Activated B cell treated with CpG ODN at 0.5 μM for 24 hours (primary cell): ENCODE measurements at regions not wholly inside any gene's neighbourhood (a gene's known extent, or its start where the extent isn't known, plus 50 kb on each side); places are given as distances from the start of the nearest gene placed in this dataset.

Experiments used
- ATAC-seq: fragments of 200-7000 bp; cut with Tn5 transposase; one replicate; pipeline ENCODE4 v1.10.0; 2021; ENCODE audit warnings: low read depth, mild to moderate bottlenecking, moderate library complexity
- CTCF ChIA-PET: fragments of 350-600 bp; sonication (Branson Sonifier 250); formaldehyde crosslinking; loops from one replicate; lab custom pipeline; 2021; ENCODE audit warnings: antibody characterized with exemption; lab: Charles Lee
- POLR2A ChIA-PET: fragments of 350-600 bp; sonication (Branson Sonifier 250); formaldehyde crosslinking; loops from one replicate; lab custom pipeline; 2021; ENCODE audit warnings: antibody characterized with exemption; lab: Charles Lee
- DNase-seq: peaks from one replicate; pipeline ENCODE4 v3.0.0; 2022
- H3K27ac Mint-ChIP-seq: one replicate; pipeline ENCODE4 v1.8.0; 2020; ENCODE audit warnings: mixed read lengths
- H3K27me3 Mint-ChIP-seq: one replicate; pipeline ENCODE4 v1.8.0; 2021; ENCODE audit warnings: mixed read lengths
- H3K36me3 Mint-ChIP-seq: one replicate; pipeline ENCODE4 v1.8.0; 2021; ENCODE audit warnings: low read depth, mixed read lengths
- H3K4me1 Mint-ChIP-seq: one replicate; pipeline ENCODE4 v1.8.0; 2021; ENCODE audit warnings: mixed read lengths
- H3K4me3 Mint-ChIP-seq: one replicate; pipeline ENCODE4 v1.8.0; 2020; ENCODE audit warnings: mild to moderate bottlenecking, mixed read lengths
- H3K9me3 Mint-ChIP-seq: one replicate; pipeline ENCODE4 v1.8.0; 2020; ENCODE audit warnings: mixed read lengths
- CTCF ChIP-seq: fragments of 200-600 bp; IDR thresholded peaks from one replicate; pipeline ENCODE4 v1.8.0; 2022; ENCODE audit warnings: antibody characterized with exemption, mild to moderate bottlenecking
- intact Hi-C: fragments of 100-400 bp; cut with micrococcal nuclease; formaldehyde crosslinking; loops from one replicate; pipeline ENCODE4 v1.15.1; 2024

- Mint-ChIP-seq H3K27ac (no peak overlapping the region), H3K36me3 (no peaks in the 10 kb centered on the region), H3K9me3 (no peaks in the 10 kb centered on the region), H3K4me1 (no peaks in the 10 kb centered on the region), H3K27me3 (peaks cover 4% of the 10 kb centered on the region), H3K4me3 (no peak overlapping the region)
- ATAC-seq (no peak), DNase-seq (no peak)
- intact Hi-C loops: no loop called here
- POLR2A ChIA-PET: no interaction called here
- TF ChIP-seq CTCF: no peak
- CTCF ChIA-PET: no interaction called here
Measured at GRCh38 chr5:33329891-33330290, 110.9 kb upstream of the TARS1 start.

- H3K27ac Mint-ChIP-seq: no peak overlapping the region
- ATAC-seq (no peak), DNase-seq (no peak)
- H3K36me3 Mint-ChIP-seq: no peaks in the 10 kb centered on the region
- no peaks in the 10 kb centered on the region for H3K9me3 Mint-ChIP-seq
- ChIA-PET POLR2A (no interaction called here), CTCF (no interaction called here)
- intact Hi-C loops: no loop called here
- H3K4me1 Mint-ChIP-seq: no peaks in the 10 kb centered on the region
- H3K4me3 Mint-ChIP-seq: no peak overlapping the region
- TF ChIP-seq CTCF: no peak
- H3K27me3 Mint-ChIP-seq: peaks cover 4% of the 10 kb centered on the region
Measured at GRCh38 chr5:33330426-33330825, 110.3 kb upstream of the TARS1 start.

- Mint-ChIP-seq H3K27ac (no peak overlapping the region), H3K4me1 (no peaks in the 10 kb centered on the region), H3K27me3 (peaks cover 4% of the 10 kb centered on the region), H3K4me3 (no peak overlapping the region), H3K36me3 (no peaks in the 10 kb centered on the region), H3K9me3 (no peaks in the 10 kb centered on the region)
- POLR2A ChIA-PET: no interaction called here
- no peak for DNase-seq
- intact Hi-C loops: no loop called here
- CTCF ChIA-PET: no interaction called here
- ATAC-seq: no peak
- TF ChIP-seq CTCF: no peak
Measured at GRCh38 chr5:33330992-33331391, 109.8 kb upstream of the TARS1 start.

GRCh38 chr5:33332804-33333203 lies 108.0 kb upstream of the TARS1 start:
- ATAC-seq (no peak), DNase-seq (no peak)
- no peak overlapping the region for H3K4me3 Mint-ChIP-seq
- intact Hi-C loops: no loop called here
- H3K27me3 Mint-ChIP-seq: peaks cover 2% of the 10 kb centered on the region
- ChIA-PET POLR2A (no interaction called here), CTCF (no interaction called here)
- TF ChIP-seq CTCF: no peak
- H3K36me3 Mint-ChIP-seq: no peaks in the 10 kb centered on the region
- no peak overlapping the region for H3K27ac Mint-ChIP-seq
- H3K4me1 Mint-ChIP-seq: no peaks in the 10 kb centered on the region
- no peaks in the 10 kb centered on the region for H3K9me3 Mint-ChIP-seq

GRCh38 chr5:33334829-33335228 lies 105.9 kb upstream of the TARS1 start:
- Mint-ChIP-seq H3K4me3 (no peak overlapping the region), H3K36me3 (no peaks in the 10 kb centered on the region), H3K4me1 (no peaks in the 10 kb centered on the region), H3K9me3 (no peaks in the 10 kb centered on the region), H3K27ac (no peak overlapping the region), H3K27me3 (peaks cover 4% of the 10 kb centered on the region)
- TF ChIP-seq CTCF: no peak
- ChIA-PET CTCF (no interaction called here), POLR2A (no interaction called here)
- ATAC-seq: no peak
- intact Hi-C loops: no loop called here
- no peak for DNase-seq
